H7 (cell line): ENCODE measurements at regions not wholly inside any gene's neighbourhood (a gene's known extent, or its start where the extent isn't known, plus 50 kb on each side); places are given as distances from the start of the nearest gene placed in this dataset.

ENCODE experiments used
- DNase-seq: peaks from one replicate; pipeline ENCODE4 v3.0.0; 2012
- H3K27me3 ChIP-seq: 2 replicates; pipeline ENCODE4 v1.6.0; 2011; ENCODE audit warnings: mild to moderate bottlenecking, low read length; ENCODE audit not compliant: control insufficient read depth, insufficient read depth
- H3K36me3 ChIP-seq: replicated peaks from 2 replicates; pipeline ENCODE4 v1.5.1; 2011; ENCODE audit warnings: low read length; ENCODE audit not compliant: control insufficient read depth, insufficient read depth
- H3K4me3 ChIP-seq: 2 replicates; pipeline ENCODE4 v1.5.1; 2011; ENCODE audit warnings: low read depth, mild to moderate bottlenecking, control low read depth, low read length, moderate library complexity; ENCODE audit not compliant: insufficient read depth

DNA sequence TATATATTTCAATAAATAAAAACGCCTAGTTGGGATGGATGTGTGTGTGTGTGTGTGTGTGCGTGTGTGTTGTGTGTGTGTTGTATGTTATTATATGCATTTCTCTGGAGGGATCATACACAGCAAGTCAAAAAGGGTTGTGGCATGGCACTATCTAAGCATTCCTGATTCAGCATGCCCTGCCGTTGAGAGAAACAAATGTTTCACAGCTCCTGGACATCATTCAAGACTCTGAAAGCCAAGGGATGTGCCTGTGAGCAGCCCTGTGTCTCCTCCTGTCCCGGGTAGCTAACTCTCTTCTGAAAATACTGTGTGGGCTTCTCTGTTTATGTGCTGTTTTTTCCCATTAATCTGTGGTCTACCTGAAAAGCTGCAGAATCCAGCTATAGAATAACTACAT lies 197.9 kb upstream of the SETBP1 start:
- Histone ChIP-seq H3K4me3 (no peak overlapping the region), H3K27me3 (no peaks in the 10 kb centered on the region), H3K36me3 (no peaks in the 10 kb centered on the region)
- DNase-seq = no peak

DNA sequence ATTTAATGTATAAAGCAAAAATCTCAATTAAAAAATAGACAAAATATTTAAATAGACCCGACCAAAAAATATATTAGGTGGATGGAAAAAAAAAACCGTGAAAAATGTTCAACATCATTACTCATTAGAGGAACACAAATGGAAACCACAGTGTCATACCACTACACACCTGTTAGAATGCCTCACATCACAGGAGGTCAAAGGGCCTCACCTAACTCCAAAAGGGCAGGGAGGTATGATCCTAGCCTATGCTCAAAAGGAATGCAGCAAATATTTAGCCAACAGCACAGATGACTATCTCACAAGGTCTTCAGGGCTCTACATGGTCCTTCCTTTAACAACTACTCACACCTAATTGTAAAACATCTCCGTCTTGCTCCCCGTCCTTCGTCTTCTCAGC lies 185.5 kb upstream of the SETBP1 start:
- DNase-seq = no peak
- no peak overlapping the region for H3K4me3 ChIP-seq

DNA sequence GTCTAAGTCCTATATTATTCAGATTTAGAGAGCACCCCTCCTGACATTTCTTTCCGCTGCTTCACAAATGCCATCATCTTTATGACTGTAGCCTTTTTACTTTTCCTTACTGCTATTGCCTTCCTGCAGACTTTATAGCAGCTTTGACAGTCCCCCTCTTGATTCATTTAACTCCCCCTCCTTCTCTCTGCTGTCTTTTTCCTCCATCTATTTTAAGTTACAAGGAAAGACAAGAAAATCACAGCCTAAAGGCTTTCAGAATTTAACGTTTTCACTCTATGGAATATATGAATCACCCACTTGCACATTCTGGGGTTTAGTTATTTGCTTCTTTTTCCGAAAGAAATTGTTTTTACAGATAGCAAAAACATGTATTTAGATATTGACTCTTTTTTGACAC lies 183.4 kb upstream of the SETBP1 start:
- no peak for DNase-seq
- no peaks in the 10 kb centered on the region for H3K27me3 ChIP-seq
- H3K36me3 ChIP-seq = no peaks in the 10 kb centered on the region
- no peak overlapping the region for H3K4me3 ChIP-seq

More for the DNA sequence above, 185.5 kb upstream of the SETBP1 start:
- H3K27me3 ChIP-seq = no peaks in the 10 kb centered on the region
- H3K36me3 ChIP-seq = no peaks in the 10 kb centered on the region

DNA sequence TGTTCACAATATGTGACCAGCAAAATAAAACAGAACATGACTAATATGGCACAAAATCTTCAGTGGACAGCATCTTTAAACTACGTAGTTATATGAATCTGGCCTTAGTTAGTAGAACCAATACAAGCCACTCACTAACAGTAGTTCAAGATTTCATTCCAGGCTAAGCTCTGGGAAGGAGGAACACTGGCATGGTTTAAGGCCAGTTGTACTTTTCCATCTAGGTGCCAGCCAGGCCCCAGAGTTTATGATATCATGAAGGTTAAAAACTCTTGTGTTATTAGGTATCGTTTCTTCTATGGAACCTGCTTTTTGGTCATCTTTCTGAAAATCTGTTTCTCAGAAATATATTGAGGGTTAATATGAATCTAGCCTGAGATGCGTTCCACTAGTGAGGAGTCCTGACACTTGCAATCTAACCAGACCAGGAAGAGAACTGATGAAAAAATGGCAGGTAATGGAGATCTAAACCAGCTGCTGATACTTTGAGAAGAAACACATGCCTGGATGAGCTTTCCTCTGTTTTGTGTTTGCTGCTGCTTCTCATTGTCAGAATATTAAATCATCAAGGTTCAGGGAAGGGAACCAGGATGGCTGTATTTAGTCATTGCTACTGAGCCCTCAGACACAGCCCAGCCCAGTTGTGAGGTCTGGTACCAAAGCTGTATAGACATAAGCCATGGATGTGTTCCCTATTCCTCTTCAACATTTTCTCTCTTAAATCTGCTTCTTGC lies 182.8 kb upstream of the SETBP1 start:
- no peaks in the 10 kb centered on the region for H3K36me3 ChIP-seq
- DNase-seq = no peak

DNA sequence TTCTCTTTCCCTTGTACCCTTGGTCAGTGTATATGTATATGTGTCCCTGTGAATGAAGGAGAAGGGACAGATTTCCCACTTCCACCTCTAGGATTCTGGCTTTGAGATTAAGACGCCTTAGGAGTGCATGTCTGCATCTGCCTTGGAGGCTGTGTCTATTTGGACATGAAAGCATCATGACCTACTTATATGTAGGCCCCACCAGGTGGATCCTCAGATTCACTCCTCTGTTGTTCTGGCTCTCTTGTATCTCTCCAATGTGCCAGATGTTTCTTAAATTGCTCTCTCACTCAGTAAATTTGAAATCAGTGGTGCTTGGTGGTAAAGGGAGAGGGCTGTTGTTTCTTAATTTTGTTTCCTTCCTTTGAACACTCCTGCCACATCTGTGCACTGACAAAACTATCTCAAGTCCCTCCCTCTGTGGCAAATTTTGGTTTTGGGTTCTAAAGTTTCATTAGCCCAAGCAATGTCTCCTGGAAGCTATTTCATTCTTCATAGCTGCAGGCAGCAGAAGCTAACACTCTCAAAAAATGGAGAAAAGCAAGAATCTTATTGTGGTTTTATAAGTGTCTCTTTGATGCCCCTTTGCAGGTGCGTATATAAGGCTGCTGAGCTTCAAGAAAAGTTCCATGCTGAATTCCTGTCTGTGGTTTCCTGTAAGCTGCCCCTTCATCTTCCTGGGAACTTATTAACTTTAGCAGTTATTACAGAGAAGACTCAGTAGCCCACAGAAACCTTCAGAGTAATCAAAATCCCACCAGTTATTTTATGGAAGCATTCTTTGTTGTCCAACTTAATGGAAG lies 179.7 kb upstream of the SETBP1 start:
- no peaks in the 10 kb centered on the region for H3K36me3 ChIP-seq
- no peak overlapping the region for H3K4me3 ChIP-seq
- DNase-seq = no peak
- H3K27me3 ChIP-seq = no peaks in the 10 kb centered on the region

More for the DNA sequence above, 182.8 kb upstream of the SETBP1 start:
- Histone ChIP-seq H3K4me3 (no peak overlapping the region), H3K27me3 (no peaks in the 10 kb centered on the region)

DNA sequence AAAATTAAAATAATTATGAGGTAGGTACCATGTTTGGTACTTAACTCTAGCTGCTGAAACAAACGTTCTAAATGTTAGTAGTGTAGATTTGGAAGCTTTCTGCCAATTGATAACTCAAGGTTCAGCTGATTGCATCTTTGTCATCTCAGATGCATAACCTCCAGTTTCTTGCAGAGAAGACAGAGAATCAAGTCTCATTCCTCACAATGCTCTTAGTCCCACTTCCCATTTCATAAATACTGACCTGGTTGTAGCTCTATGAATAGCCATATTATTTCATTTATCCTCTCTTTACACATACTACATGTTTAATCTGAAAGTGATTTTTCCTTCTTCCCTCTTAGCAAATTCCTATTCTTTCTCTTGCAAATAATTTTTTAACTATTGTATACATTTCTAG lies 178.5 kb upstream of the SETBP1 start:
- DNase-seq = no peak
- Histone ChIP-seq H3K36me3 (no peaks in the 10 kb centered on the region), H3K4me3 (no peak overlapping the region), H3K27me3 (no peaks in the 10 kb centered on the region)

DNA sequence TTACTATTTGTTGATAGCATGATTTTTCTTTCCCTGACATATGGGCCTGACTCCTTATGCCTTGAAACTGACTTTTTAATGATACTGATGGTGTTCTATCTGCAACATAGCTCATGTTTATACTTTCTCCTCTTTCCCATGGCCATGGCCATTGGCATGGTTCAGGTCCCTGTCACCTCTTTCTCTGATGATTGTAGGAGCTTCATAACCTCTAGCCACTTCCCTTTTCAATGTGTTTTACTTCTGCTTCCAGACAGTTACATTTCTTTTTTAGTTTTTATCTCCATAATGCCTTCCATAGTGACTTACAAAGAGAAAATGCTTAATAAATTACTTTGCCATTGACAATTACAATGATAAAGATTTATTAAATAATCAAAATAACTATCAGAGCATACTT lies 177.9 kb upstream of the SETBP1 start:
- Histone ChIP-seq H3K27me3 (no peaks in the 10 kb centered on the region), H3K36me3 (no peaks in the 10 kb centered on the region), H3K4me3 (no peak overlapping the region)
- DNase-seq = no peak

DNA sequence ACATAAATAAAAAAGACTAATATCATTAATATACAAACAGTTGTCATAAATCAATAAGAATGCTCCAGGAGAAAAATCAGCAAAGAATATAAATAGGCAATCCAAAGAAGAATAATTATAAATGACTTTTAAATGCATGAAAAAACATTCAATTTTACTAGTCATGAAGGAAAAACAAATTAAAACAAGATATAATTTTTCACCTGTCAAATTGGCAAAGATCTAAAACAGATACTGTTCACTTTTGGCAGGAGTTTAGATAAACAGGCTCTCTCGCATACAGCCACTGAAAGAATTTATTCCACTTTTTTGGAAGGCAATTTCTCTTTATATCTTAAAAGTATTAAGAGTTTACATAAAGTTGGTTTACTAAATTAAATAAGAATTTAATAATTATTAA lies 176.8 kb upstream of the SETBP1 start:
- no peaks in the 10 kb centered on the region for H3K36me3 ChIP-seq
- no peak overlapping the region for H3K4me3 ChIP-seq
- H3K27me3 ChIP-seq = no peaks in the 10 kb centered on the region
- no peak for DNase-seq

DNA sequence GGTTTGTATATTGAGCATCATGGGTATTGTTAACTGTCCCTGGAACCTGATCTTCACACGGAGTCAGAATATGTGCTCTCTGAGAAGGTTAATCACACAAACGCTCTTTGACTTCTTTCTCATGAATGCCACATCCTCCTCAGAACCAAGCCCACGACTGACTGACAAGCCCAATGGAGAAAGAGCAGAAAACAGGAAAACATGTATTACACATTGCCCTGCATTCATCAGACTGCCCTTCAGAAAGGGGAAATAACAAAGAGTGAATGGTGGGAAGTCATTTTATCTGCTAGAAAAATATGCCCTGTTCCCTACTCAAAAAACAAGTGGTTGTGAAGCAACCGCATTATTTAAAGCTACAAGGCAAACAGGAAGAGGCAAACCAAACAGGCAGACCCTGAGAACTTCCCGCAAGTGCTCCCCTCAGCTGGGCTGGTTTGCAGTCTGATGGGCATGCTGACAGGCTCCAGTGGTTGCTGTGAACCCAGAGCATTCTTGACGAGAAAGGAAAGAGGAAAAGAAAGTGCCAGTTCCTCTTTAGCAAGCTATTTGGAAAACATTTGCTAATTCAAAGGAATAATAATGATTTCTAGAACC lies 172.9 kb upstream of the SETBP1 start:
- H3K36me3 ChIP-seq = no peaks in the 10 kb centered on the region
- H3K27me3 ChIP-seq = no peaks in the 10 kb centered on the region
- H3K4me3 ChIP-seq = no peak overlapping the region
- no peak for DNase-seq

DNA sequence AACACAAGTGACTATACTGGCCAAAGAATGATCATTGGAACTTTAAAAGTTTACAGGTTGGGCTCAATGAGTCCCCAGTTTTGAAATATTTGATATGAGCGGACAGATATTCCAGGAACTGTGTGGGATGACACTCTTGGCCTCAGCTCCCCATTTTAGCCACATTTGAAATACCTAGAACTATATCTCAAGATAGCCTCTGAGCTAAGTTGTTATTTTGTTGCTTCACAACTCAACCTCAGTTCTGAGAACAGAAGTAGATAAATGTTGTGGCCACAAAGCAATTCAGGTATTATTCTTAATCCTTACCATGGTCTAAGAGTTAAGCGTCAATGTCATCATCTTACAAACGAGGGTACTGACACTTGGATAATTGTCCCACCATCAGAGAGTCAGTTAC lies 172.2 kb upstream of the SETBP1 start:
- Histone ChIP-seq H3K36me3 (no peaks in the 10 kb centered on the region), H3K27me3 (no peaks in the 10 kb centered on the region), H3K4me3 (no peak overlapping the region)
- no peak for DNase-seq

DNA sequence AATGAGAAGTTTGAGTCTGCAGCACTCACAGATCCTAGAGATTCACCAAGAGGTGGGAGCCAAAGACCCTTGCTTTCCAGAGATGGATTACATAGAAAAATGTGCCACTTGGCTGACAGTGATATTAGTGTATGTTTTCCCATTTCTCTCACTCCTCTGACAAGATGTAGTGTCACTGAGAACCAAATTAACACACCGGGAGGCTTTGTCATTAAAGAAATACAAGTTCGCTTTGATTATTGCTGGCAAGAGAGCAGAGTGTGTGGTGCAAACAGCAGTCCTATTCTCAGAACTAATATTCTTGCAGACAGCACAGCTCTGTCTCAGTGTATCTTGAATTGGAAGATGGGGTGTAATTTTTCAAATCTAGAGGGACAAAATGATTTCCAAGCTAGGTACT lies 171.6 kb upstream of the SETBP1 start:
- Histone ChIP-seq H3K27me3 (no peaks in the 10 kb centered on the region), H3K36me3 (no peaks in the 10 kb centered on the region), H3K4me3 (no peak overlapping the region)
- DNase-seq = no peak

DNA sequence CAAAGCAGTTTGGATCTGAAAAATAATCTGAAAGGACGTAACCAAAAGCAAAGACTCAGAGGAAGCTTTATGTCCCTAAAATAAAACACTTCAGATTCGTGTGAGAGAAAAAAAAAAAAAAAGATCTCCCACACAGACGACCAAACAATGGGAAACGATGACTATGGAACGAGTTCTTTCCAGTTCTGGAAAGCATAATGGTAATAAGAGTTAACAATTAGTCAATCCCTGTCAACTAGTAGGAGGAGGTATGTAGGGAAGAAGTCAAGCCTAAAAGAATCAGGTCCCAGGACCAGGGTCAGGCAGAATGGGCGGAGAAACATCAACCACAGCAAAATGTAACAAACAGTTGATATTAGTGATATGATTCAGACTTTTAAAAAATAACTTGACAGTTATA lies 170.3 kb upstream of the SETBP1 start:
- no peak for DNase-seq
- Histone ChIP-seq H3K4me3 (no peak overlapping the region), H3K27me3 (no peaks in the 10 kb centered on the region), H3K36me3 (no peaks in the 10 kb centered on the region)

DNA sequence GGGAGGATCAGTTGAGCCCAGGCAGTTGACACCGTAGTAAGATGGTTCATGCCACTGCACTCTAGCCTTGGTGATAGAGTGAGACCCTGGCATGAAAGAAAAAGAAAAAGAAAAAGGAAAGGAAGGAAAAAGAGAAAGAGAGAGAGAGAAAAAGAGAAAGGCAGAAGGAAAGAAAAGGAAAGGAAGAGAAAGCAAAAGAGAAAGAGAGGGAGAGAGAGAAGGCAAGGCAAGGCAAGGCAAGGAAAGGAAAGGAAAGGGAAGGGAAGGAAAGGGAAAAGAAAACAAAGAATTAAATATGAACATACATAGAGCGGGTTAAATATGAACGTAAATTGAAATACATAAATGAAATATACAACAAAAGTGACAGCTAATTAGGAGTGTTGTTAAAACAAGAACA lies 167.5 kb upstream of the SETBP1 start:
- Histone ChIP-seq H3K27me3 (no peaks in the 10 kb centered on the region), H3K4me3 (no peak overlapping the region), H3K36me3 (no peaks in the 10 kb centered on the region)
- no peak for DNase-seq

DNA sequence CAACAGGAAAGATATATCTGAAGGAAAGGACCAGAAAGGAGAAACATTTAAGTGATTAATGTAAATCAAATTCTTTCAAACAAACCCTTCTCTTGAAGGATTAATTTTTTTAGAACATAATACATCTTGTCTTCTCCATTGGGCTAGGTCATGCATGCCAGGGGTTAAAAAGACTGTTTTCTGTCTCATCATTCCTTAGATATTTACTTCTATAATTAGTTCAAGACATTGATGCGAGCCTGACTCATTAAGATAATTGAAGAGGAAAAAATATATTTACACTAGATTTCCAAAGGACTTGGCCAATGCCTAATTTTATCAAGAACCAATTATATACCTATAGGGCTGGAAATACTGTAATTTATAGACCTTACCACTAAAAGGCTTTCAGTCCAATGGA lies 166.6 kb upstream of the SETBP1 start:
- Histone ChIP-seq H3K27me3 (no peaks in the 10 kb centered on the region), H3K4me3 (no peak overlapping the region), H3K36me3 (no peaks in the 10 kb centered on the region)
- no peak for DNase-seq

DNA sequence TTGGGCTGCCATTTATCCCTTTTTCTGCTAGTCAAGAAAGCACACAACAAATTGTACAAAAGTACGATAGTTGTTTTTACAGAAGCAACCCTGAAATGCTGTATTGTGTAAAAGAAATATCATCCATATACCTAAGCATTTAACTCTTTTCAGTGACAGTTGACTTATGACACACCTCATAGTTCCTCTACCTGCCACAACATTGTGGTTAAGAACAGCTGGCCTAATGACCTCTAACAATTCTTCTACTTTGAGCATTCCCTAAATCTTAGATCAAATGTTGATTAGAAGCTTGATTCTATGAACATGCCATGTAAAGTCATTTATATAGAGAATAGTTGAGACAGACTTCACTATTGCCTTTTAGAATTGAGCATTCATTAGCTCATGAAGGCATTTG lies 165.9 kb upstream of the SETBP1 start:
- DNase-seq = no peak
- Histone ChIP-seq H3K27me3 (no peaks in the 10 kb centered on the region), H3K36me3 (no peaks in the 10 kb centered on the region), H3K4me3 (no peak overlapping the region)
